Endothelial cell of umbilical vein (primary cell): ENCODE measurements at regions not wholly inside any gene's neighbourhood (a gene's known extent, or its start where the extent isn't known, plus 50 kb on each side); places are given as distances from the start of the nearest gene placed in this dataset.

Source experiments
- BruUV-seq: library from RNA; stranded (reverse); fragments of 400-500 nt; replicated peaks from 2 replicates; lab custom pipeline; 2021; lab: Mats Ljungman, UMichigan
- CTCF ChIA-PET: fragments of 300-600, 350-600 bp; sonication (Branson Sonifier 250); formaldehyde crosslinking; loops from one replicate; lab custom pipeline; 2021; ENCODE audit warnings: antibody characterized with exemption, inconsistent platforms; lab: Charles Lee
- POLR2A ChIA-PET: fragments of 300-600, 350-600 bp; sonication (Branson Sonifier 250); formaldehyde crosslinking; loops from one replicate; lab custom pipeline; 2021; ENCODE audit warnings: antibody characterized with exemption, inconsistent platforms; lab: Charles Lee
- DNase-seq: peaks from one replicate; pipeline ENCODE4 v3.0.0-alpha.2; 2011; ENCODE audit warnings: low read depth, low spot score
- FAIRE-seq: peaks from 2 replicates; lab custom pipeline; 2011; peaks lifted over from hg19 to GRCh38; lab: Jason Lieb, UNC
- H2AFZ ChIP-seq: 2 replicates; pipeline ENCODE4 v1.6.0; 2012; ENCODE audit warnings: low read depth, low read length, control low read depth, inconsistent platforms
- H3K27ac ChIP-seq: 2 replicates; pipeline ENCODE4 v1.5.1; 2011; ENCODE audit warnings: low read depth, mild to moderate bottlenecking, control low read depth, low read length, moderate library complexity; ENCODE audit not compliant: insufficient read depth
- H3K27me3 ChIP-seq, 2 experiments: 2 replicates each; pipeline versions ENCODE4 v1.6.0 to v1.6.1; 2011; ENCODE audit warnings: low read length in 2 of 2, mixed read lengths in 1 of 2; ENCODE audit not compliant: control insufficient read depth in 2 of 2, insufficient read depth in 2 of 2
- H3K36me3 ChIP-seq, 2 experiments: 2 replicates in 1 of 2; 3 replicates in 1 of 2; pipeline ENCODE4 v1.5.1; 2011; ENCODE audit warnings: low read length in 2 of 2, mild to moderate bottlenecking in 1 of 2, moderate library complexity in 1 of 2; ENCODE audit not compliant: control insufficient read depth in 2 of 2, insufficient read depth in 2 of 2; ENCODE audit errors: extremely low read depth in 1 of 2
- H3K4me1 ChIP-seq: 3 replicates; pipeline ENCODE4 v1.5.1; 2011; ENCODE audit warnings: mild to moderate bottlenecking, low read length; ENCODE audit not compliant: control insufficient read depth, insufficient read depth; ENCODE audit errors: extremely low read depth
- H3K4me2 ChIP-seq: 2 replicates; pipeline ENCODE4 v1.6.1; 2011; ENCODE audit warnings: low read length, control low read depth, mixed read lengths; ENCODE audit not compliant: insufficient read depth
- H3K4me3 ChIP-seq, 3 experiments: fragments of 200-600 bp in 1 of 3; sonication (generic), shearing (Covaris generic) in 1 of 3; replicated peaks in 1 of 3; 2 replicates each; pipeline ENCODE4 v1.5.1; 2011 to 2016; ENCODE audit warnings: control low read depth in 3 of 3, low read length in 3 of 3, mild to moderate bottlenecking in 2 of 3, inconsistent platforms in 1 of 3, low read depth in 1 of 3, moderate library complexity in 1 of 3; ENCODE audit not compliant: insufficient read depth in 1 of 3
- H3K79me2 ChIP-seq: 2 replicates; pipeline ENCODE4 v1.6.0; 2012; ENCODE audit warnings: low read length, inconsistent platforms; ENCODE audit not compliant: control insufficient read depth, insufficient read depth
- H3K9ac ChIP-seq: replicated peaks from 2 replicates; pipeline ENCODE3; 2011; ENCODE audit warnings: low read length, control low read depth; ENCODE audit not compliant: insufficient read depth; ENCODE audit errors: extremely low read depth
- H3K9me1 ChIP-seq: replicated peaks from 3 replicates; pipeline ENCODE4 v1.6.0; 2011; ENCODE audit warnings: mild to moderate bottlenecking, low read length; ENCODE audit not compliant: control insufficient read depth, insufficient read depth; ENCODE audit errors: extremely low read depth
- H3K9me3 ChIP-seq: replicated peaks from 2 replicates; pipeline ENCODE4 v1.5.1; 2012; ENCODE audit warnings: low read length, inconsistent platforms; ENCODE audit not compliant: control insufficient read depth, insufficient read depth
- H4K20me1 ChIP-seq: replicated peaks from 2 replicates; pipeline ENCODE3; 2011; ENCODE audit warnings: mild to moderate bottlenecking, low read length; ENCODE audit not compliant: control insufficient read depth, insufficient read depth; ENCODE audit errors: extremely low read depth
- EZH2 ChIP-seq: IDR thresholded peaks from 2 replicates; pipeline ENCODE4 v1.6.1; 2012; ENCODE audit warnings: borderline replicate concordance, low read depth, mild to moderate bottlenecking, moderate library complexity, low read length, inconsistent platforms; ENCODE audit not compliant: severe bottlenecking
- FOS ChIP-seq: IDR thresholded peaks from 2 replicates; pipeline ENCODE4 v1.6.1; 2011; ENCODE audit warnings: mild to moderate bottlenecking, low read length, moderate library complexity, borderline replicate concordance; ENCODE audit not compliant: insufficient read depth
- GATA2 ChIP-seq: IDR thresholded peaks from 2 replicates; pipeline ENCODE4 v1.7.0; 2011; ENCODE audit warnings: low read depth, mild to moderate bottlenecking, moderate library complexity, mixed read lengths, low read length; ENCODE audit not compliant: insufficient read length, insufficient read depth
- JUN ChIP-seq: IDR thresholded peaks from 2 replicates; pipeline ENCODE4 v1.6.1; 2011; ENCODE audit warnings: borderline replicate concordance, low read depth; ENCODE audit not compliant: insufficient read length, insufficient read depth
- MAX ChIP-seq: IDR thresholded peaks from 2 replicates; pipeline ENCODE4 v1.6.1; 2011; ENCODE audit not compliant: insufficient read depth, insufficient read length
- MYC ChIP-seq: IDR thresholded peaks from one replicate; pipeline ENCODE4 v1.6.1; 2011; ENCODE audit warnings: mild to moderate bottlenecking, low read depth, low read length
- POLR2A ChIP-seq: IDR thresholded peaks from 2 replicates; pipeline ENCODE4 v1.6.1; 2012; ENCODE audit warnings: low read depth, mild to moderate bottlenecking, control low read depth, low read length
- POLR2AphosphoS5 ChIP-seq: IDR thresholded peaks from 2 replicates; pipeline ENCODE4 v1.6.1; 2012; ENCODE audit warnings: low read depth, mild to moderate bottlenecking, control low read depth, low read length, moderate library complexity; ENCODE audit not compliant: insufficient read depth
- dilution Hi-C: fragments of 300-500 bp; cut with MboI; formaldehyde crosslinking; loops from one replicate; pipeline ENCODE4 v1.15.0; 2019; ENCODE audit warnings: low sequenced_read_pairs; ENCODE audit not compliant: extremely low pct_ligation_motif_present
- intact Hi-C: fragments of 100-400 bp; cut with micrococcal nuclease; formaldehyde crosslinking; loops from one replicate; pipeline ENCODE4 v1.10.0; 2022
- TF ChIP-seq, protein P1 (sequence below), 2 donors: IDR thresholded peaks; 1 replicate in 1 of 2; 2 replicates in 1 of 2; pipeline ENCODE4 v1.5.1; 2011; ENCODE audit warnings: low read length in 2 of 2, mild to moderate bottlenecking in 2 of 2, moderate library complexity in 2 of 2, control low read depth in 1 of 2, inconsistent platforms in 1 of 2, low read depth in 1 of 2; ENCODE audit not compliant: insufficient read depth in 1 of 2; ENCODE audit errors: extremely low read depth in 1 of 2

DNA sequence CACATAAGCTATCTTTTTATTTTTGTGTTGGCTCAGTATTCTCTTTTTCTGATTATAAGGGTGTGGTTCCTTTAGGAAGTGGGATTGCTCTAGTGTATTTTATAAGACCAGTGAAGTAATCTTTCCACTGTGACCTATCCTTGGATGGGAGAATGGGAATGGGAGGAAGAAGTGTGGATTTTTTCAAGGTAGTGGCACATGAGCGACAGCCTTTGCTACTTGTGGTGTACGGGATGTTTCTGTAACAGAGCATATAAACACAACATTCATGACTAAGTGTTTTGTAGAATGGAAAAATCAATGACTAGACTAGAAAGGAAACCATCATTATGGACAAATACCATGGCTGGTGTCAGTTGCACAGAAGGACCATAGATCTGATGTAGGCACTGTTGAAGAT is 209.6 kb downstream of the GIPC2 start:
- no peak for FAIRE-seq
- CTCF ChIA-PET: interaction anchor here (0.8 kb wide), 1 partner anchor 79 kb away, joined by 3 read pairs; no protein-coding TSS in a partner anchor

More for the DNA sequence above, 209.6 kb downstream of the GIPC2 start:
- no peak for TF ChIP-seq POLR2A
- no peak for TF ChIP-seq MYC
- TF ChIP-seq JUN: no peak
- no peak for TF ChIP-seq POLR2AphosphoS5
- no peak for TF ChIP-seq GATA2
- no peak for TF ChIP-seq FOS
- no peak for TF ChIP-seq EZH2
- TF ChIP-seq MAX: no peak
- TF ChIP-seq, protein P1, sequence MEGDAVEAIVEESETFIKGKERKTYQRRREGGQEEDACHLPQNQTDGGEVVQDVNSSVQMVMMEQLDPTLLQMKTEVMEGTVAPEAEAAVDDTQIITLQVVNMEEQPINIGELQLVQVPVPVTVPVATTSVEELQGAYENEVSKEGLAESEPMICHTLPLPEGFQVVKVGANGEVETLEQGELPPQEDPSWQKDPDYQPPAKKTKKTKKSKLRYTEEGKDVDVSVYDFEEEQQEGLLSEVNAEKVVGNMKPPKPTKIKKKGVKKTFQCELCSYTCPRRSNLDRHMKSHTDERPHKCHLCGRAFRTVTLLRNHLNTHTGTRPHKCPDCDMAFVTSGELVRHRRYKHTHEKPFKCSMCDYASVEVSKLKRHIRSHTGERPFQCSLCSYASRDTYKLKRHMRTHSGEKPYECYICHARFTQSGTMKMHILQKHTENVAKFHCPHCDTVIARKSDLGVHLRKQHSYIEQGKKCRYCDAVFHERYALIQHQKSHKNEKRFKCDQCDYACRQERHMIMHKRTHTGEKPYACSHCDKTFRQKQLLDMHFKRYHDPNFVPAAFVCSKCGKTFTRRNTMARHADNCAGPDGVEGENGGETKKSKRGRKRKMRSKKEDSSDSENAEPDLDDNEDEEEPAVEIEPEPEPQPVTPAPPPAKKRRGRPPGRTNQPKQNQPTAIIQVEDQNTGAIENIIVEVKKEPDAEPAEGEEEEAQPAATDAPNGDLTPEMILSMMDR (IDR thresholded peaks at IDR 0.05; ENCODE audit: extremely low read depth in 1 of 2, insufficient read depth in 1 of 2, low read depth in 1 of 2, low read length in 2 of 2): no peak
- Histone ChIP-seq H3K27ac (no peak overlapping the region), H4K20me1 (no peaks in the 10 kb centered on the region), H3K27me3 (peaks cover 2 to 6% of the 10 kb centered on the region in 2 experiments), H3K4me3 (no peak overlapping the region), H3K4me1 (no peaks in the 10 kb centered on the region), H3K9ac (no peak overlapping the region), H2AFZ (no peak overlapping the region), H3K79me2 (no peaks in the 10 kb centered on the region), H3K4me2 (no peak overlapping the region), H3K9me3 (no peaks in the 10 kb centered on the region), H3K9me1 (no peaks in the 10 kb centered on the region), H3K36me3 (no peaks in the 10 kb centered on the region)
- dilution Hi-C loops (no loop called here), intact Hi-C loops (no loop called here)
- no peak for DNase-seq
- BruUV-seq: no TSS peak
- POLR2A ChIA-PET: interaction anchor here (0.6 kb wide), 1 partner anchor 18 kb away, joined by 9 read pairs; no protein-coding TSS in a partner anchor
